HEK293 (cell line): ENCODE measurements at regions not wholly inside any gene's neighbourhood (a gene's known extent, or its start where the extent isn't known, plus 50 kb on each side); places are given as distances from the start of the nearest gene placed in this dataset.

Experiments used
- CTCF ChIA-PET: fragments of 350-600 bp; formaldehyde crosslinking; extraction: SDS; loops from one replicate; lab custom pipeline; 2021; ENCODE audit warnings: antibody characterized with exemption; lab: Yijun Ruan, JAX
- POLR2A ChIA-PET: fragments of 300-600 bp; formaldehyde crosslinking; extraction: SDS; loops from one replicate; lab custom pipeline; 2020; ENCODE audit warnings: antibody characterized with exemption, inconsistent platforms; lab: Yijun Ruan, JAX
- H3K27ac ChIP-seq: fragments of 200-500 bp; sonication (Bioruptor generic); 2 replicates; pipeline ENCODE4 v1.5.1; 2014; ENCODE audit warnings: low read depth, low read length, control low read depth, inconsistent platforms; ENCODE audit errors: extremely low read depth
- H3K36me3 ChIP-seq, 2 experiments: fragments of 200-500 bp in 1 of 2; sonication (Bioruptor generic) in 1 of 2; 1 replicate in 1 of 2; 2 replicates in 1 of 2; pipeline ENCODE4 v1.5.1; 2014 to 2017; ENCODE audit warnings: inconsistent platforms in 2 of 2, low read length in 2 of 2; ENCODE audit not compliant: control insufficient read depth in 2 of 2, insufficient read depth in 1 of 2
- H3K4me1 ChIP-seq: fragments of 200-500 bp; sonication (Bioruptor generic); 2 replicates; pipeline ENCODE4 v1.5.1; 2014; ENCODE audit warnings: mild to moderate bottlenecking, low read length, inconsistent platforms; ENCODE audit not compliant: control insufficient read depth, insufficient read depth
- H3K4me3 ChIP-seq: 2 replicates; pipeline ENCODE4 v1.5.1; 2011; ENCODE audit warnings: low read depth, mild to moderate bottlenecking, control low read depth, low read length, moderate library complexity
- H3K9me3 ChIP-seq: fragments of 200-500 bp; sonication (Bioruptor generic); 2 replicates; pipeline ENCODE4 v1.5.1; 2014; ENCODE audit warnings: low read depth, low read length, inconsistent platforms; ENCODE audit not compliant: control insufficient read depth, insufficient read depth
- ATF2 ChIP-seq: fragments of 450-650 bp; formaldehyde crosslinking; IDR thresholded peaks from 2 replicates; pipeline ENCODE4 v1.5.1; 2016; ENCODE audit warnings: missing biosample characterization, missing genetic modification characterization, low read depth
- GFI1B ChIP-seq: fragments of 450-650 bp; formaldehyde crosslinking; IDR thresholded peaks from 2 replicates; pipeline ENCODE4 v1.5.1; 2016; ENCODE audit warnings: missing biosample characterization, missing genetic modification characterization
- TCF7L2 ChIP-seq: IDR thresholded peaks from 2 replicates; pipeline ENCODE4 v1.6.1; 2011; ENCODE audit warnings: low read depth, mild to moderate bottlenecking, inconsistent platforms, low read length, moderate library complexity, borderline replicate concordance
- WT1 ChIP-seq: fragments of 450-650 bp; formaldehyde crosslinking; IDR thresholded peaks from 2 replicates; pipeline ENCODE4 v1.5.1; 2016; ENCODE audit warnings: missing biosample characterization, missing genetic modification characterization
- ZEB2 ChIP-seq: fragments of 450-650 bp; formaldehyde crosslinking; IDR thresholded peaks from 2 replicates; pipeline ENCODE4 v1.5.1; 2016; ENCODE audit warnings: missing biosample characterization, missing genetic modification characterization
- ZNF114 ChIP-seq: fragments of 450-650 bp; formaldehyde crosslinking; IDR thresholded peaks from 2 replicates; pipeline ENCODE4 v1.5.0; 2017; ENCODE audit warnings: missing biosample characterization, missing genetic modification characterization
- ZNF138 ChIP-seq: fragments of 450-650 bp; formaldehyde crosslinking; IDR thresholded peaks from 2 replicates; pipeline ENCODE4 v1.5.1; 2016; ENCODE audit warnings: missing biosample characterization, missing genetic modification characterization, borderline replicate concordance
- ZNF155 ChIP-seq: fragments of 450-650 bp; formaldehyde crosslinking; IDR thresholded peaks from 2 replicates; pipeline ENCODE4 v1.5.1; 2016; ENCODE audit warnings: missing biosample characterization, missing genetic modification characterization
- ZNF184 ChIP-seq: fragments of 450-650 bp; IDR thresholded peaks from 2 replicates; pipeline ENCODE4 v1.5.1; 2018; ENCODE audit warnings: missing biosample characterization, mild to moderate bottlenecking, missing genetic modification characterization
- ZNF2 ChIP-seq: fragments of 450-650 bp; formaldehyde crosslinking; IDR thresholded peaks from 2 replicates; pipeline ENCODE4 v1.5.1; 2016; ENCODE audit warnings: missing biosample characterization, missing genetic modification characterization
- ZNF26 ChIP-seq: fragments of 450-650 bp; formaldehyde crosslinking; IDR thresholded peaks from 2 replicates; pipeline ENCODE4 v1.5.1; 2016; ENCODE audit warnings: missing biosample characterization, missing genetic modification characterization
- ZNF311 ChIP-seq: fragments of 450-650 bp; formaldehyde crosslinking; IDR thresholded peaks from 2 replicates; pipeline ENCODE4 v1.5.1; 2017; ENCODE audit warnings: missing biosample characterization, missing genetic modification characterization, borderline replicate concordance
- ZNF354C ChIP-seq: fragments of 450-650 bp; formaldehyde crosslinking; IDR thresholded peaks from 2 replicates; pipeline ENCODE4 v1.5.1; 2016; ENCODE audit warnings: missing biosample characterization, missing genetic modification characterization, low read depth, borderline replicate concordance
- ZNF37A ChIP-seq: fragments of 450-650 bp; IDR thresholded peaks from 2 replicates; pipeline ENCODE4 v1.5.1; 2018; ENCODE audit warnings: missing biosample characterization, missing genetic modification characterization
- ZNF416 ChIP-seq: fragments of 450-650 bp; formaldehyde crosslinking; IDR thresholded peaks from 2 replicates; pipeline ENCODE4 v1.5.1; 2016; ENCODE audit warnings: missing biosample characterization, missing genetic modification characterization
- ZNF48 ChIP-seq: fragments of 450-650 bp; formaldehyde crosslinking; IDR thresholded peaks from 2 replicates; pipeline ENCODE4 v1.5.1; 2016; ENCODE audit warnings: missing biosample characterization, missing genetic modification characterization
- ZNF488 ChIP-seq: fragments of 450-650 bp; formaldehyde crosslinking; IDR thresholded peaks from 2 replicates; pipeline ENCODE4 v1.5.1; 2016; ENCODE audit warnings: missing biosample characterization, missing genetic modification characterization
- ZNF501 ChIP-seq: fragments of 450-650 bp; formaldehyde crosslinking; IDR thresholded peaks from 2 replicates; pipeline ENCODE4 v1.5.1; 2016; ENCODE audit warnings: missing biosample characterization, missing genetic modification characterization
- ZNF518A ChIP-seq: fragments of 450-650 bp; formaldehyde crosslinking; conservative IDR thresholded peaks from 2 replicates; pipeline ENCODE4 v1.5.1; 2016; ENCODE audit warnings: low read depth, missing biosample characterization, missing genetic modification characterization
- ZNF549 ChIP-seq: fragments of 450-650 bp; IDR thresholded peaks from 2 replicates; pipeline ENCODE4 v1.5.1; 2018; ENCODE audit warnings: missing biosample characterization, missing genetic modification characterization, mild to moderate bottlenecking, inconsistent platforms, moderate library complexity
- ZNF571 ChIP-seq: fragments of 450-650 bp; formaldehyde crosslinking; IDR thresholded peaks from 2 replicates; pipeline ENCODE4 v1.5.0; 2017; ENCODE audit warnings: missing biosample characterization, missing genetic modification characterization
- ZNF639 ChIP-seq: fragments of 450-650 bp; formaldehyde crosslinking; IDR thresholded peaks from 2 replicates; pipeline ENCODE4 v1.5.1; 2016; ENCODE audit warnings: missing biosample characterization, missing genetic modification characterization
- ZXDB ChIP-seq: fragments of 450-650 bp; formaldehyde crosslinking; IDR thresholded peaks from 2 replicates; pipeline ENCODE4 v1.5.1; 2016; ENCODE audit warnings: missing biosample characterization, missing genetic modification characterization

- Histone ChIP-seq H3K27ac (no peak overlapping the region), H3K4me1 (no peaks in the 10 kb centered on the region), H3K4me3 (no peak overlapping the region), H3K36me3 (no peaks in the 10 kb centered on the region), H3K9me3 (no peaks in the 10 kb centered on the region)
- ChIA-PET CTCF (no interaction called here), POLR2A (no interaction called here)
- TF ChIP-seq ZNF518A (tag by site-specific recombination) (no peak), ZNF501 (no peak), ZNF155 (tag by site-specific recombination) (no peak), ZNF2 (tag by site-specific recombination) (no peak), TCF7L2 (no peak), ZNF48 (tag by site-specific recombination) (no peak), ZNF26 (tag by site-specific recombination) (no peak), ZNF138 (tag by site-specific recombination) (no peak), ZNF488 (tag by site-specific recombination) (no peak), ZNF311 (tag by site-specific recombination) (no peak), ATF2 (tag by site-specific recombination) (no peak), ZNF37A (no peak), ZNF114 (no peak), GFI1B (tag by site-specific recombination) (no peak)
Observed at GRCh38 chr6:170042123-170042522, 248.8 kb downstream of the DLL1 start.

- TF ChIP-seq ZNF639 (tag by site-specific recombination) = no peak
- TF ChIP-seq ZEB2 (tag by site-specific recombination) = no peak
- no peak for TF ChIP-seq ZNF416 (tag by site-specific recombination)
- no peak for TF ChIP-seq ZNF571
- no peak for TF ChIP-seq ZNF184
- TF ChIP-seq ZNF354C (tag by site-specific recombination) = no peak
- TF ChIP-seq ZXDB = no peak
- no peak for TF ChIP-seq WT1 (tag by site-specific recombination)
- no peak for TF ChIP-seq ZNF549 (tag by site-specific recombination)
- TF ChIP-seq, all 188 proteins: peak for 0
- H3K36me3 ChIP-seq = no peaks in the 10 kb centered on the region
- CTCF ChIA-PET = no interaction called here
- no peak overlapping the region for H3K27ac ChIP-seq
- POLR2A ChIA-PET = no interaction called here
- no peak overlapping the region for H3K4me3 ChIP-seq
- no peaks in the 10 kb centered on the region for H3K9me3 ChIP-seq
- H3K4me1 ChIP-seq = no peaks in the 10 kb centered on the region
Observed at GRCh38 chr6:170041526-170041925, 249.4 kb downstream of the DLL1 start.
